HUES64 (cell line): ENCODE measurements at regions not wholly inside any gene's neighbourhood (a gene's known extent, or its start where the extent isn't known, plus 50 kb on each side); places are given as distances from the start of the nearest gene placed in this dataset.

Source experiments
- H3K27ac ChIP-seq: 2 replicates; pipeline ENCODE4 v1.7.0; 2013; ENCODE audit warnings: low read depth, low read length, inconsistent platforms
- H3K27me3 ChIP-seq: 2 replicates; pipeline ENCODE4 v1.6.1; 2013; ENCODE audit warnings: mild to moderate bottlenecking, low read length; ENCODE audit not compliant: insufficient read depth
- H3K36me3 ChIP-seq: 2 replicates; pipeline ENCODE4 v1.6.1; 2013; ENCODE audit warnings: mild to moderate bottlenecking, low read length; ENCODE audit not compliant: insufficient read depth
- H3K4me1 ChIP-seq: 2 replicates; pipeline ENCODE4 v1.6.1; 2013; ENCODE audit warnings: mild to moderate bottlenecking, low read length, moderate library complexity; ENCODE audit not compliant: insufficient read depth
- H3K4me3 ChIP-seq: 2 replicates; pipeline ENCODE4 v1.5.1; 2013; ENCODE audit warnings: mild to moderate bottlenecking, low read length, moderate library complexity
- H3K9ac ChIP-seq: 2 replicates; pipeline ENCODE4 v1.6.1; 2013; ENCODE audit warnings: mild to moderate bottlenecking, low read depth, low read length
- H3K9me3 ChIP-seq: 2 replicates; pipeline ENCODE4 v1.6.1; 2013; ENCODE audit warnings: low read depth, low read length; ENCODE audit not compliant: insufficient read depth
- WGBS: fragments of 150-250, 120-280 bp; methylation state at CpG from one replicate; pipeline ENCODE4 v1.1.7; 2013; ENCODE audit warnings: missing lambda C conversion rate; 5-methylcytosine and 5-hydroxymethylcytosine counted together

DNA sequence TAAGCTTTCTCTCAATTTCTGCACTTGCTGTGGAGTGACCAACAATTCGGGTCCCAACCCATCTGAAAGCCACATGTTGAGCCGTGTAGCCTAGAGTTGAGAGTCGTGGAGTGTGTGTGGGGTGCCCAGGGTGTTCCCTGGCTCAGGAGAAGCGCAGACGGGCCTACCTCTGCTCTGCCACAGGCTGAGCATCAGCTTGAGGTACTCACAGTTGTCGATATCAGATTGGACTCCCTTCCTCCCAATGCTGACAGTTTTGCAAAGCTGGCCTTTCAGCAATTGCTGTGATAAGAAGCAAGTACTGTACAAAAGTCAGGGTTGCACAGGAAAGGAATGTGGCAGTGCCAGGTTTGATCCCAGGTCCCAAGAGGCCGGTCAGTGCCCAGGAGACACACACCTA is 133.4 kb upstream of the SPACA7 start:
- Histone ChIP-seq H3K9ac (no peak overlapping the region), H3K27me3 (no peaks in the 10 kb centered on the region), H3K9me3 (peaks cover 8% of the 10 kb centered on the region; the same call in 1 of the 2 replicates), H3K4me3 (no peak overlapping the region), H3K36me3 (no peaks in the 10 kb centered on the region), H3K4me1 (no peaks in the 10 kb centered on the region), H3K27ac (no peak overlapping the region)
- 93% methylated on average over 7 of the region's 7 CpGs for WGBS

DNA sequence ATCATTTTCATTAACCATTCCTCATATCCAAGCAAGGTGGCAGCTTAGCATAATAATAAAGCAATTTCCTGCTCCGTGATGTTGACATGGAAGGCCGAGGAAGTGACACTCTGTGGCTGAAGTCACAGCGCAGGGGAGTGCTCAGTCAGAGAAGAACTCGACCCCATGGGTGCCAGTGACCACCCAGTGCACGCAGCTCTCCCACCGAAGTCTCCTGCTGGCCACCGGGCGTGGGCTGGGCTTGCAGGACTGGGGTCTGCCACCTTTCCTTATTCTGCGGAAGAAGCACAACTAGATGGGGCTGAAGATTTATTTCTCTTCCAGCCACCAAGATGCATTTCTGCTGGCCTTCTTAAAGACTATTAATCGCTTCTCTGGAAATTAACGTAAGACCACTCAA is 132.1 kb upstream of the SPACA7 start:
- Histone ChIP-seq H3K4me3 (no peak overlapping the region), H3K27ac (no peak overlapping the region), H3K4me1 (no peaks in the 10 kb centered on the region), H3K9me3 (no peaks in the 10 kb centered on the region), H3K9ac (no peak overlapping the region), H3K27me3 (no peaks in the 10 kb centered on the region; the same call in 1 of the 2 replicates), H3K36me3 (no peaks in the 10 kb centered on the region)
- WGBS: 86% methylated on average over 11 of the region's 11 CpGs

DNA sequence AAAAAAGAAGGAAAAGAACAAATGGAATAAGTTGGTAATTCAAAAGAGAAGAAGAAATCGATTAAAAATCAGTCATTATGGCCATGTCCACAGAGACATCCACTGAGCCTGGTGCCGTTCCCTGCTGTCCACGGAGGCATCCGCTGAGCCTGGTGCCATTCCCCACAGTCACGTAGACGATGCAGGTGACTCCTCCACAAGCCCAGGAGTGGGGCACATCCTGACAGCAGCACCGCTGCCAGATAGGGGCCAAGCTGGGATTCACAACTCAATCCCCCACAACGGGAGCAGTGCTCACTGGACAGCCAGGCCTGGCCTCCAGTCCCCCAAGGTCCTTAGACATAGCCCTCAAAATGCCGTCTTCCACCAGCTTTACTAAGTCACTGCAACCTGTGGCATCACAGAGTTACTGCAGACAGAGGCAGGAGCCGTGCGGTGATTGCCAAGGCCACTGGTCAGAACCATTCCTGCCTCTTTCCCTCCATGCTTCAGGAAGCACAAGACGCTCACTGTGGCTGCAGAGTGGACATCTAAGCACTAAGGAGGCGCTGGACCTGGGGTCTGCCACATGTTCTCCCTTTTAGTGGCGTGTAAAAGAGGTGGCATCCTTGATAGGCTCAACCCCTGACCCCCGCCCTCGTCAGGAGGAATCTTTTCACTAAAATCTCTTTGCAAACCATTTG is 131.5 kb upstream of the SPACA7 start:
- Histone ChIP-seq H3K4me1 (no peaks in the 10 kb centered on the region), H3K9me3 (no peaks in the 10 kb centered on the region), H3K27me3 (no peaks in the 10 kb centered on the region; the same call in 1 of the 2 replicates), H3K9ac (no peak overlapping the region), H3K36me3 (no peaks in the 10 kb centered on the region), H3K4me3 (no peak overlapping the region), H3K27ac (no peak overlapping the region)
- 94% methylated on average over 16 of the region's 16 CpGs for WGBS

DNA sequence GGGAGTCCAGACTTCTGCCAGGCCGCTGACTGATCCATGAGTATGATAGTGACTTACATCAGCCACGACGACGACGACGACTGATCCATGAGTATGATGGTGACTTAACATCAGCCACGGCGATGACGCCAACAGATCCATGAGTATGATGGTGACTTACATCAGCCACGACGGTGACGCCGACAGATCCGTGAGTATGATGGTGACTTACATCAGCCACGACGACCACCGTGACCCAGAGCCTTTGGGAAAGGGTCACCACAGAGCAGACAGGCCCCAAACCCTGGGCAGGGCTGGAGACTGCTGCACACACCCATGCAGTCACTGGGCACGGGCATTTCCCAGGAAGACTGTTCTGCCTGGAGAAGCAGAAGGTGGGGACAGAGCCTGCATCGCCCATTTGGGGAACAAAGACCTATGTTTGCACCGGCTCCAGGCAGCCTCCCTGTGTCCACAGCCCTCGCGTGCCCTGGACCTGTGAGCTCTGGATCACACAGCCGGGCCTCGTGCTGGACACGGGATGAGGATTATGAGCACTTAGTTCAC is 130.9 kb upstream of the SPACA7 start:
- Histone ChIP-seq H3K9me3 (no peaks in the 10 kb centered on the region), H3K9ac (no peak overlapping the region), H3K27ac (no peak overlapping the region), H3K4me1 (no peaks in the 10 kb centered on the region), H3K27me3 (no peaks in the 10 kb centered on the region; the same call in 1 of the 2 replicates), H3K36me3 (no peaks in the 10 kb centered on the region), H3K4me3 (no peak overlapping the region)
- WGBS: 96% methylated on average over 25 of the region's 25 CpGs

DNA sequence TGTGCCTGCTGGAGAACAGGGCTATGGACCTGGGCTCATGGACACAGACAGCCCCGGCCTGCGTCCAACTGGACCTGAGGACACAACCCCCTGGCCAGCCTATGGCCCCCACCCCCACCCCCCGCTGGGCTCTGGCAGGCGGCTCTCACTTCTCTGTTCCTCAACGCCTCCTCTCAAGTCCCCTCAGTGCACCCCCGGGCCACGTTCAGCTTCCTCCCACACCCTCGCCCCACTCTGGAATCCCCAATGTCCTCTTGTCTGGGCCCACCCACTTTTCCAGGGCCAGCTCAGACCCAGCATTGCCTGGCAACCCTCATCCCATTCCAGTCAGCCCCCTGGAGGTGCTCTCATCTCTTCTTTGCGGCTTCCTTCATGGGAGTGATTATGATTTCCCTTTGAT is 130.2 kb upstream of the SPACA7 start:
- no peak overlapping the region for H3K9ac ChIP-seq
- H3K36me3 ChIP-seq: no peaks in the 10 kb centered on the region
- H3K4me3 ChIP-seq: no peak overlapping the region
- WGBS: 93% methylated on average over 9 of the region's 9 CpGs
- no peak overlapping the region for H3K27ac ChIP-seq
- H3K27me3 ChIP-seq: no peaks in the 10 kb centered on the region; the same call in 1 of the 2 replicates
- H3K9me3 ChIP-seq: no peaks in the 10 kb centered on the region
- H3K4me1 ChIP-seq: no peaks in the 10 kb centered on the region

DNA sequence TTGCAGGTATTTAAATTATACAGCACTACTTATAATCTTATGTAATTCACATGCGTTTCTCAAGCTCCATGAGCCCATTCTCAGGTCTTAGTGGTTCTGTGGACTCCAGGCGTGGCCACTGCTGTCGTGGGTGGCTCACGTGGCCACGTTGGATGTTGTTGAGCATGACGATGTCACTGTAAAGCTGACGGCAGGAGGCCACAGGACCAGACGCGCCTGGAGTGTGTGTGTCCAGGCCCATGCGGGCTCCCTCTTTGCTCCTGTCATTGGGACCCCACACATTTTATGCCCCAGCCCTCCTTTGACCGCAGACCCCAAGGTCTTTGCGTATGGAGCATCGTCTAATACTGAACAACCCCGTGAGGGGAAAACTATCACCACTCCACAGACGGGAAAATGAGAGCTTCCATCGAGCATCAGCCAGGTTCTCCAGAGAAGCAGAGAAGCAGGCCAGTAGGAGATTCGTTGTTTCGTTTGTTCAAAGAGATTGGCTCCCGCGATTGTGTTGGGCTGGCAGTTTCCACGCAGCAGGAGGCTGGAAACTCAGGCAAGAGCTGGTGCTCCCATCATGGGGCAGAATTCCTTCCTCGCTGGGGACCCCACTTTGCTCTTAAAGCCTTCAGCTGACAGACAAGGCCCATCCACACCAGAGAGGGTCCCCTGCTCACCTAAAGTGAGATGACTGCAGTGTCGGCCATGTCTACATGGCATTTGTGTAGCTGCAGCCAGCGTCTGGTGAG is 129.3 kb upstream of the SPACA7 start:
- H3K27me3 ChIP-seq: no peaks in the 10 kb centered on the region; the same call in 1 of the 2 replicates
- 96% methylated on average over 24 of the region's 24 CpGs for WGBS
- H3K36me3 ChIP-seq: no peaks in the 10 kb centered on the region

DNA sequence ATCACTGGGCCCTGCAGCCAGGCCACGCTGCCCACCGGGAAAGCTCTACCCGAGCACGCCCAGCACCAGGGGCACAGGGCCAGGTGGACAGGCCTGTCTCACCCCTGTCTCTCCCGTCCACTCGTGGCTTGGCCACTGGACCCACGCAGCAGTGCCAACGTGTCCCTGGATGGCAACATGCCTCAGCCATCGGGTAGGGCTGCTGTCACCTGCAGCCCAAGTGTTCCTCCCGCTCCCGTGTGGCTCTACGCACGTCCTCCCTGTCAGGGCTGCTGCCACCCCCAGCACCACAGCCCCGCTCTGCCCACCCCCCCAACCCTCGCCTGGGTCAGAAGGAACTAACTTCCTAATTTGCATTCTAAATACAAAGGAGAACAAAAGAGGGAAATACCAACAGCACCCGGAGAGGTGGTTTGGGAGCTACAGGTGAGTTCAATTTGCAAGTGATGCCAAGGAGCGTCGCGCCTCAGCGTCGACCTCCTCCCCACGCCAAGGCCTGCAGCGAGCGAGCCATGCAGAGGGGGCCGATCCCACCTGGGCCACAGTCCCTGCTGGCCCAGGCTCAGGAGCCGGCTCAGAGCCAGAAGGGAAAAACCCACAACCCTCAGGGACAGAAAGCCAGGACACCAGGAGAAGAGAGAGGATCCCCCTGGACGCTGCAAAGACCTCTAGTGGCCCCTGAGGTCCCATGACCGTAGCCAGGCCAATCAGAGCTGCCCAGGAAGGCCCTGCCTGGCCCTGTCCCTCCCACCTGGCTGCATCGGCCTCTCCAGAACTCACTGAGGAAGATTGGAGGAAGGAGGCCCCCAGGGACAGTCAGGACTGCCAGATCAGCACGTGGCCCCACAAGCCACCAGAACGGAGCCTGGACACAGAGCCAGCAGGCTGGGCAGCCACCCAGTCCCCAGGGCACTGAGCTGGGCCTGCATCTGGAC is 128.4 kb upstream of the SPACA7 start:
- Histone ChIP-seq H3K4me3 (no peak overlapping the region), H3K9me3 (no peaks in the 10 kb centered on the region), H3K27ac (no peak overlapping the region), H3K4me1 (no peaks in the 10 kb centered on the region), H3K27me3 (no peaks in the 10 kb centered on the region; the same call in 1 of the 2 replicates), H3K36me3 (no peaks in the 10 kb centered on the region), H3K9ac (no peak overlapping the region)
- 89% methylated on average over 31 of the region's 31 CpGs for WGBS

More for the DNA sequence above, 129.3 kb upstream of the SPACA7 start:
- Histone ChIP-seq H3K4me3 (no peak overlapping the region), H3K9ac (no peak overlapping the region), H3K27ac (no peak overlapping the region), H3K9me3 (no peaks in the 10 kb centered on the region), H3K4me1 (no peaks in the 10 kb centered on the region)

DNA sequence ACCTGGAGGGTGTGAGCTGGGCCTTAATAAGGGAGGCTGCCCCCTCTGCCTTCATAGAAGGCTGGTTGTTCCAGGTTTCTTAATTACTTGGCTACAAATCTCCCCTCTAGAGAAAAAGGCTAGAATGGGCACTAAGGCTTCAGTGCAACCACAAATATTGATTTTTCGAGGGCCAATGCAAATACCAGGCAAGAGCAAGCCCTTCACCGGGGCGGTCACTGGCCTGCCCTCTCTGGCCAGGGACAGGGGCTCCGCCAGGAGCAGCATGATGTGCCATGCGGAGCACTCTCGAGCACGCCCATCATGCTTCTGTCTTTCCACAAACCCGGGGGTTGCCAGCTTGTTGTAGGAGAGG is 127.8 kb upstream of the SPACA7 start:
- Histone ChIP-seq H3K36me3 (no peaks in the 10 kb centered on the region), H3K9me3 (no peaks in the 10 kb centered on the region), H3K27me3 (no peaks in the 10 kb centered on the region; the same call in 1 of the 2 replicates), H3K9ac (no peak overlapping the region), H3K4me1 (no peaks in the 10 kb centered on the region), H3K4me3 (no peak overlapping the region), H3K27ac (no peak overlapping the region)
- 92% methylated on average over 8 of the region's 8 CpGs for WGBS

DNA sequence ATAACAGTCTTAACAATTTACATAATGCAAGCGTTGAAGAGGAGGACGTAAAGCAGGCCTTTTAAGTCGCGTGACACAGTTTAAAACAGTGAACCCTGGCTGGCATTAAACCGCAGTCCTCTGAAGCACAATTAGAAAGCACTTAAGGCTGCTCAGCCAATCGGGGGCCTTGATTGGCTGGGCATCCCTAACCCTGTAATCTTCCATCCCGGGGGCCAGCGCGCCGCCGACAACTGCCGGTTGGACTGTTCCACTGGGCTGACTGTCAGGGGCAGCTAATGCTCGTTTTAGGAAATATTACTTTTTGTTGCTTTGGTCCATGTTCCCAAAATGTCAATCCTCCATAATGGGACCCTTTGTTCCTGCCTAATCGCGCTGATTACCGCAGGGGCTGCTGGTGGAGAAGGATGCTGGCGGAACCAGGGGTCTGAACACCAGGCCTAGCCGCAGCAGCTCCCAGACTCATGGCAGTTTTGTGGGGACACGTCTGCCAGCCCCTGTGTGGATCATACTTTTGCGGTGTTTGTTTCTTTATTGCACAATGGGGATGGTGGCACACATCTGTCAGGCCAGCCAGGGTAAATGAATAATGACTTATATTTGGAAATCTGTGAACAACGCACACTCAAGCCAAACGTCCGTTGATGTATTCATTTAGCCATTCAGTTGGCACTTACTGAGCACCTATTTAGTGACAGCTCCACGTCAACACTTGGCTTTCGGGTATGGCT is 127.1 kb upstream of the SPACA7 start:
- H3K4me3 ChIP-seq: no peak overlapping the region
- H3K9ac ChIP-seq: no peak overlapping the region
- no peaks in the 10 kb centered on the region for H3K36me3 ChIP-seq
- no peaks in the 10 kb centered on the region; the same call in 1 of the 2 replicates for H3K27me3 ChIP-seq
- H3K4me1 ChIP-seq: no peaks in the 10 kb centered on the region
- no peaks in the 10 kb centered on the region for H3K9me3 ChIP-seq
- WGBS: 95% methylated on average over 25 of the region's 25 CpGs
- H3K27ac ChIP-seq: no peak overlapping the region
